GM21717 (cell line): ENCODE measurements at regions not wholly inside any gene's neighbourhood (a gene's known extent, or its start where the extent isn't known, plus 50 kb on each side); places are given as distances from the start of the nearest gene placed in this dataset.
"Not testable (repeated sequence)": the region's sequence is repeated elsewhere in the genome, so short reads cannot be mapped to it uniquely, and the experiment has no call there.

Source experiments
- ATAC-seq: cut with Tn5 transposase; IDR thresholded peaks from one replicate; pipeline ENCODE4 v1.9.1; 2021; ENCODE audit warnings: mild to moderate bottlenecking, moderate library complexity; ENCODE audit not compliant: unreplicated experiment

GRCh38 chr21:34270411-34270810 lies 93.4 kb upstream of the KCNE2 start:
- no peak for ATAC-seq

GRCh38 chr21:34271189-34271851 lies 92.5 kb upstream of the KCNE2 start:
- ATAC-seq: no peak

GRCh38 chr21:34272321-34272720 lies 91.5 kb upstream of the KCNE2 start:
- no peak for ATAC-seq

- ATAC-seq: no peak
Observed at GRCh38 chr21:34274001-34274400, 89.8 kb upstream of the KCNE2 start.

GRCh38 chr21:34276711-34277425 lies 86.9 kb upstream of the KCNE2 start:
- ATAC-seq: no peak

GRCh38 chr21:34278451-34278850 lies 85.4 kb upstream of the KCNE2 start:
- ATAC-seq: no peak

GRCh38 chr21:34279285-34279684 lies 84.5 kb upstream of the KCNE2 start:
- ATAC-seq: no peak

GRCh38 chr21:34279883-34280282 lies 83.9 kb upstream of the KCNE2 start:
- ATAC-seq: no peak

GRCh38 chr21:34280389-34280795 lies 83.4 kb upstream of the KCNE2 start:
- ATAC-seq: no peak

- ATAC-seq: no peak
Observed at GRCh38 chr21:34280959-34281358, 82.8 kb upstream of the KCNE2 start.

- ATAC-seq: no peak
Observed at GRCh38 chr21:34282223-34282622, 81.6 kb upstream of the KCNE2 start.

GRCh38 chr21:34284666-34285065 lies 79.1 kb upstream of the KCNE2 start:
- no peak for ATAC-seq

- not testable (repeated sequence) for ATAC-seq
Observed at GRCh38 chr21:34288042-34288441, 75.8 kb upstream of the KCNE2 start.

GRCh38 chr21:34289856-34290255 lies 74.0 kb upstream of the KCNE2 start:
- no peak for ATAC-seq

GRCh38 chr21:34296878-34297277 lies 66.9 kb upstream of the KCNE2 start:
- no peak for ATAC-seq

- ATAC-seq: no peak
Observed at GRCh38 chr21:34298534-34299167, 65.2 kb upstream of the KCNE2 start.

GRCh38 chr21:34299168-34299539 lies 64.7 kb upstream of the KCNE2 start:
- no peak for ATAC-seq

- no peak for ATAC-seq
Observed at GRCh38 chr21:34302521-34302920, 61.3 kb upstream of the KCNE2 start.

- no peak for ATAC-seq
Observed at GRCh38 chr21:34305605-34306604, 57.9 kb upstream of the KCNE2 start.

- no peak for ATAC-seq
Observed at GRCh38 chr21:34307991-34308532, 55.7 kb upstream of the KCNE2 start.
